Esophagus muscularis mucosa (tissue), 4 donors: ENCODE measurements at regions not wholly inside any gene's neighbourhood (a gene's known extent, or its start where the extent isn't known, plus 50 kb on each side); places are given as distances from the start of the nearest gene placed in this dataset.
"Not testable (repeated sequence)": the region's sequence is repeated elsewhere in the genome, so short reads cannot be mapped to it uniquely, and the experiment has no call there.

Experiments used
- DNase-seq: peaks from one replicate; pipeline ENCODE4 v3.0.0-alpha.2; 2017; ENCODE audit errors: extremely low spot score
- H3K27ac ChIP-seq, 4 donors: fragments of 200-600 bp; sonication (generic); replicated peaks in 1 of 4; 1 replicate in 3 of 4; 2 replicates in 1 of 4; pipeline ENCODE4 v1.5.1; 2016 to 2019; ENCODE audit warnings: mild to moderate bottlenecking in 1 of 4
- H3K27me3 ChIP-seq, 4 donors: fragments of 200-600 bp; sonication (generic); one replicate each; pipeline versions ENCODE4 v1.5.1 to v1.6.0; 2016 to 2019
- H3K36me3 ChIP-seq, 4 donors: fragments of 200-600 bp; sonication (generic); one replicate each; pipeline ENCODE4 v1.5.1; 2016 to 2019
- H3K4me1 ChIP-seq, 4 donors: fragments of 200-600 bp; sonication (generic); one replicate each; pipeline ENCODE4 v1.5.1; 2016 to 2019
- H3K4me3 ChIP-seq, 4 donors: fragments of 200-600 bp; sonication (generic); 1 replicate in 2 of 4; 2 replicates in 2 of 4; pipeline ENCODE4 v1.5.1; 2016 to 2019; ENCODE audit warnings: mild to moderate bottlenecking in 4 of 4, moderate library complexity in 1 of 4
- H3K9me3 ChIP-seq, 4 donors: fragments of 200-600 bp; sonication (generic); 1 replicate in 3 of 4; 2 replicates in 1 of 4; pipeline ENCODE4 v1.5.1; 2016 to 2019
- CTCF ChIP-seq, 3 experiments: fragments of 200-600 bp in 2 of 3; fragments of 450-650 bp in 1 of 3; sonication (generic) in 2 of 3; IDR thresholded peaks; one replicate each; pipeline ENCODE4 v1.5.1; 2017 to 2019; ENCODE audit warnings: antibody characterized with exemption in 3 of 3, mild to moderate bottlenecking in 2 of 3, moderate library complexity in 1 of 3
- EP300 ChIP-seq: sonication (generic); formaldehyde crosslinking; IDR thresholded peaks from one replicate; pipeline ENCODE4 v1.6.1; 2017; ENCODE audit warnings: antibody characterized with exemption
- POLR2A ChIP-seq: fragments of 450-650 bp; IDR thresholded peaks from one replicate; pipeline ENCODE4 v1.6.1; 2017; ENCODE audit warnings: antibody characterized with exemption, moderate library complexity, mild to moderate bottlenecking, low read depth
- POLR2AphosphoS5 ChIP-seq, 2 donors: sonication (generic); formaldehyde crosslinking; IDR thresholded peaks; one replicate each; pipeline ENCODE4 v1.6.1; 2017; ENCODE audit warnings: antibody characterized with exemption in 2 of 2
- WGBS: methylation state at CpG from one replicate; pipeline ENCODE4 v1.1.5; 2018; 5-methylcytosine and 5-hydroxymethylcytosine counted together
- intact Hi-C: fragments of 100-400 bp; cut with DNase I; formaldehyde crosslinking; loops from one replicate; pipeline ENCODE4 v1.15.1; 2023

- peaks cover 8 to 37% (median 25%) of the 10 kb centered on the region in 4 donors for H3K4me1 ChIP-seq
- no peaks in the 10 kb centered on the region for H3K36me3 ChIP-seq
- H3K4me3 ChIP-seq, result no peak overlapping the region
- H3K27ac ChIP-seq, result no peak overlapping the region
- H3K27me3 ChIP-seq, result no peaks in the 10 kb centered on the region
- WGBS, result 88% methylated on average over 2 of the region's 2 CpGs
- intact Hi-C loops, result loop anchor here (10.0 kb wide), 1 partner anchor 452 kb away; no protein-coding TSS in a partner anchor
- H3K9me3 ChIP-seq, result no peaks in the 10 kb centered on the region
- TF ChIP-seq CTCF (IDR thresholded peaks at IDR 0.05), result no peak
- TF ChIP-seq POLR2AphosphoS5 (IDR thresholded peaks at IDR 0.05), result no peak
- no peak for TF ChIP-seq EP300
- no peak for TF ChIP-seq POLR2A
- no peak for DNase-seq
These were observed 412.8 kb upstream of the PIK3R1 start for GRCh38 chr5:67802766-67803165.

GRCh38 chr5:67799732-67800234, 415.8 kb upstream of the PIK3R1 start:
- Histone ChIP-seq H3K4me3 (no peak overlapping the region), H3K27ac (peak overlapping the region; percentile 68 to 76 (median 75)), H3K27me3 (peaks cover 0 to 2% (median 0%) of the 10 kb centered on the region in 4 donors), H3K4me1 (peaks cover 7 to 49% (median 37%) of the 10 kb centered on the region in 4 donors), H3K9me3 (no peaks in the 10 kb centered on the region), H3K36me3 (no peaks in the 10 kb centered on the region)
- intact Hi-C loops, result loop anchor here (10.0 kb wide), 1 partner anchor 455 kb away; no protein-coding TSS in a partner anchor
- WGBS, result 62% methylated on average over 5 of the region's 5 CpGs
- no peak for DNase-seq
- TF ChIP-seq EP300 (peak; percentile 38), POLR2AphosphoS5 (IDR thresholded peaks at IDR 0.05) (peak; percentile 76 to 77), POLR2A (no peak), CTCF (IDR thresholded peaks at IDR 0.05) (peak in 1 of 3 experiments; percentile 15)

- H3K4me3 ChIP-seq, H3K36me3 ChIP-seq, intact Hi-C loops, H3K9me3 ChIP-seq, H3K27me3 ChIP-seq, DNase-seq: not testable (repeated sequence)
- H3K4me1 ChIP-seq, result peaks cover 7 to 62% (median 42%) of the 10 kb centered on the region in 4 donors
- peak overlapping the region; percentile 68 to 76 (median 75) for H3K27ac ChIP-seq
- WGBS, result 84% methylated on average over 5 of the region's 5 CpGs
These were observed 417.1 kb upstream of the PIK3R1 start for GRCh38 chr5:67798470-67798869.

GRCh38 chr5:67795781-67796477, 419.6 kb upstream of the PIK3R1 start:
- Histone ChIP-seq H3K9me3 (no peaks in the 10 kb centered on the region), H3K4me1 (peaks cover 7 to 75% (median 40%) of the 10 kb centered on the region in 4 donors), H3K4me3 (no peak overlapping the region), H3K27ac (peak overlapping the region; percentile 52 to 76 (median 71)), H3K36me3 (no peaks in the 10 kb centered on the region), H3K27me3 (peaks cover 0 to 3% (median 0%) of the 10 kb centered on the region in 4 donors)
- no peak for DNase-seq
- WGBS, result 81% methylated on average over 5 of the region's 5 CpGs
- intact Hi-C loops, result no loop called here
- TF ChIP-seq POLR2A (no peak), CTCF (IDR thresholded peaks at IDR 0.05) (no peak), EP300 (no peak), POLR2AphosphoS5 (IDR thresholded peaks at IDR 0.05) (no peak)

- intact Hi-C loops, result loop anchor here (5.0 kb wide), 1 partner anchor 547 kb away; no protein-coding TSS in a partner anchor
- no peaks in the 10 kb centered on the region for H3K9me3 ChIP-seq
- H3K36me3 ChIP-seq, result no peaks in the 10 kb centered on the region
- peaks cover 0 to 3% (median 0%) of the 10 kb centered on the region in 4 donors for H3K27me3 ChIP-seq
- H3K4me1 ChIP-seq, result peaks cover 0 to 55% (median 21%) of the 10 kb centered on the region in 4 donors
- TF ChIP-seq POLR2AphosphoS5 (IDR thresholded peaks at IDR 0.05) (no peak), EP300 (no peak), POLR2A (no peak), CTCF (IDR thresholded peaks at IDR 0.05) (no peak)
- H3K4me3 ChIP-seq, result no peak overlapping the region
- 91% methylated on average over 2 of the region's 2 CpGs for WGBS
- DNase-seq, result no peak
- H3K27ac ChIP-seq, result peak overlapping the region; percentile 37 to 46 (median 42)
These were observed 421.6 kb upstream of the PIK3R1 start for GRCh38 chr5:67793966-67794365.
